Progenitor cell of endocrine pancreas (in vitro differentiated cells): ENCODE measurements at regions not wholly inside any gene's neighbourhood (a gene's known extent, or its start where the extent isn't known, plus 50 kb on each side); places are given as distances from the start of the nearest gene placed in this dataset.

Experiments
- DNase-seq: peaks from one replicate; pipeline ENCODE4 v3.0.0; 2021; ENCODE audit warnings: low spot score; ENCODE audit not compliant: unreplicated experiment
- H3K27ac Mint-ChIP-seq: 2 replicates; pipeline ENCODE4 v1.8.0; 2021; ENCODE audit warnings: mild to moderate bottlenecking, moderate library complexity, mixed read lengths
- H3K27me3 Mint-ChIP-seq: 2 replicates; pipeline ENCODE4 v1.8.0; 2021; ENCODE audit warnings: mixed read lengths
- H3K36me3 Mint-ChIP-seq: 2 replicates; pipeline ENCODE4 v1.8.0; 2022; ENCODE audit warnings: mixed read lengths; ENCODE audit not compliant: insufficient read depth
- H3K4me1 Mint-ChIP-seq: 2 replicates; pipeline ENCODE4 v1.8.0; 2021; ENCODE audit warnings: low read depth, mixed read lengths
- H3K4me3 Mint-ChIP-seq: 2 replicates; pipeline ENCODE4 v1.8.0; 2021; ENCODE audit warnings: low read depth, mild to moderate bottlenecking, moderate library complexity, mixed read lengths
- H3K9me3 Mint-ChIP-seq: 2 replicates; pipeline ENCODE4 v1.8.0; 2021; ENCODE audit warnings: low read depth, mixed read lengths
- CTCF ChIP-seq: fragments of 200-600 bp; sonication (generic); IDR thresholded peaks from one replicate; pipeline ENCODE4 v1.5.0; 2021; ENCODE audit warnings: antibody characterized with exemption, mild to moderate bottlenecking; ENCODE audit not compliant: unreplicated experiment

- peaks cover 28% of the 10 kb centered on the region for H3K27me3 Mint-ChIP-seq
- peak; percentile 34 for TF ChIP-seq CTCF
- peaks cover 3% of the 10 kb centered on the region for H3K9me3 Mint-ChIP-seq
- no peak overlapping the region for H3K27ac Mint-ChIP-seq
- H3K4me3 Mint-ChIP-seq, result no peak overlapping the region
- H3K36me3 Mint-ChIP-seq, result no peaks in the 10 kb centered on the region
- peaks cover 18% of the 10 kb centered on the region for H3K4me1 Mint-ChIP-seq
- no peak for DNase-seq
Observed at GRCh38 chr9:75429531-75430475, 341.5 kb downstream of the OSTF1 start.

- Mint-ChIP-seq H3K9me3 (peaks cover 3% of the 10 kb centered on the region), H3K4me1 (peaks cover 15% of the 10 kb centered on the region), H3K36me3 (no peaks in the 10 kb centered on the region), H3K27ac (no peak overlapping the region), H3K4me3 (no peak overlapping the region), H3K27me3 (peaks cover 33% of the 10 kb centered on the region)
- TF ChIP-seq CTCF, result no peak
- no peak for DNase-seq
Observed at GRCh38 chr9:75431375-75431774, 343.1 kb downstream of the OSTF1 start.

GRCh38 chr9:75432386-75432785 lies 344.1 kb downstream of the OSTF1 start:
- TF ChIP-seq CTCF, result no peak
- H3K9me3 Mint-ChIP-seq, result peaks cover 3% of the 10 kb centered on the region
- peaks cover 16% of the 10 kb centered on the region for H3K4me1 Mint-ChIP-seq
- DNase-seq, result no peak
- H3K4me3 Mint-ChIP-seq, result no peak overlapping the region
- H3K27me3 Mint-ChIP-seq, result peaks cover 23% of the 10 kb centered on the region
- no peak overlapping the region for H3K27ac Mint-ChIP-seq
- no peaks in the 10 kb centered on the region for H3K36me3 Mint-ChIP-seq

GRCh38 chr9:75432888-75433287 lies 344.6 kb downstream of the OSTF1 start:
- DNase-seq, result no peak
- H3K9me3 Mint-ChIP-seq, result peaks cover 3% of the 10 kb centered on the region
- H3K27me3 Mint-ChIP-seq, result peaks cover 22% of the 10 kb centered on the region
- H3K4me1 Mint-ChIP-seq, result peaks cover 13% of the 10 kb centered on the region
- no peaks in the 10 kb centered on the region for H3K36me3 Mint-ChIP-seq
- H3K27ac Mint-ChIP-seq, result no peak overlapping the region
- no peak for TF ChIP-seq CTCF
- no peak overlapping the region for H3K4me3 Mint-ChIP-seq

- H3K4me1 Mint-ChIP-seq, result peaks cover 10% of the 10 kb centered on the region
- peaks cover 14% of the 10 kb centered on the region for H3K27me3 Mint-ChIP-seq
- no peak overlapping the region for H3K27ac Mint-ChIP-seq
- no peak for DNase-seq
- peaks cover 4% of the 10 kb centered on the region for H3K9me3 Mint-ChIP-seq
- no peak overlapping the region for H3K4me3 Mint-ChIP-seq
- TF ChIP-seq CTCF, result no peak
- no peaks in the 10 kb centered on the region for H3K36me3 Mint-ChIP-seq
Observed at GRCh38 chr9:75438716-75439115, 350.4 kb downstream of the OSTF1 start.
